ENCODE measurements at regions not wholly inside any gene's neighbourhood (a gene's known extent, or its start where the extent isn't known, plus 50 kb on each side); places are given as distances from the start of the nearest gene placed in this dataset.
"Not testable (repeated sequence)": the region's sequence is repeated elsewhere in the genome, so short reads cannot be mapped to it uniquely, and the experiment has no call there.

DNA sequence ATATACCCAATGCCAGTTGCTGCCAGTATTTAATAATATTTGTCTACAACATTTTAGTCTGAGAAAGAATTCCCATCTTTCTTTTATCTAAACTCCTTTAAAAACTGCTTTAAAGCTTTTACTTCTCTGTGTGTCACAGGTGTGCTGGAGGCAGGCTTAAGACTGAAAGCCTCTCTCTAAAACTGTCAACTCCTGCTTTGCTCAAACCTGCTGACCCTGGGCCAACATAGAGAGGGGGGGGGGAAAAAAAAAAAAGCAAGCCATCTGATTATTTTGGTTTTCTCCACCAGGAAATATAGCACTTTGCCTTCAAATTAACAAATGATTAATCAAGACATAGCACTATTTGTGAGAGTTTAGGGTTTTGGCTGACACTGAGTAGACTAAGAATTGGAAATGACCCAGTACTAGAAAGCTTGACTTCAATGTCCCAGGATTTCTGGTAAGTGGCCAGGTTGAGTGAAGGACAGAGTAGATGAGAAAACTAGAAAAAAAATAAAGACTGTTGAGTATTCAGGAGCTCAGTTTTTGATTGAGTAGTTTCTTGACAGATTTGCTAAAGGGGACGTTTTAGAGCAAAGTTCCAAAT, 357.0 kb upstream of the FLRT2 start:
- Mint-ChIP-seq H3K4me3 (no peak overlapping the region), H3K4me1 (no peaks in the 10 kb centered on the region), H3K27me3 (no peaks in the 10 kb centered on the region), H3K36me3 (no peaks in the 10 kb centered on the region), H3K27ac (no peak overlapping the region), H3K9me3 (peaks cover 0 to 4% of the 10 kb centered on the region in 2 donors)
- DNase-seq: no peak
- no peak for ATAC-seq (replicated peaks)

DNA sequence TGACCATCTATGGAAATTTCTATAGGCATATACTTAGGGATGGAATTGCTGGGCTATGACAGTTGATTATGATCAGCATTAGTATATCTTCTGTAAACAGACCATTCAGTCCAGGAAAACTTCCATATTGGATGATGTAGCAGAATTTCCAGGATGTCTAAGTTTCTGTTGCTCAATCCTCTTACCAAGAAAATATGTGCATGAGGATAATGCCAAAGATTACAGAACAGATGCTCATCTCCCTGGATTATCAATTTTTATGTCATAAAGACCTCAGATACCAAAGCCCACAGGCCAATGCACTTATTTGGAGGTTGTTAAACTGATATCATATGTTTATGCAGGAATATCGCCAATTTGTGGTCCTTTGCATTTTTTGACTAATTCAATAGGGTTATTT, 354.4 kb upstream of the FLRT2 start:
- Mint-ChIP-seq H3K4me3 (no peak overlapping the region), H3K9me3 (peaks cover 0 to 4% of the 10 kb centered on the region in 2 donors), H3K27me3 (no peaks in the 10 kb centered on the region), H3K27ac (no peak overlapping the region), H3K36me3 (no peaks in the 10 kb centered on the region), H3K4me1 (no peaks in the 10 kb centered on the region)
- no peak for DNase-seq
- no peak for ATAC-seq (replicated peaks)

DNA sequence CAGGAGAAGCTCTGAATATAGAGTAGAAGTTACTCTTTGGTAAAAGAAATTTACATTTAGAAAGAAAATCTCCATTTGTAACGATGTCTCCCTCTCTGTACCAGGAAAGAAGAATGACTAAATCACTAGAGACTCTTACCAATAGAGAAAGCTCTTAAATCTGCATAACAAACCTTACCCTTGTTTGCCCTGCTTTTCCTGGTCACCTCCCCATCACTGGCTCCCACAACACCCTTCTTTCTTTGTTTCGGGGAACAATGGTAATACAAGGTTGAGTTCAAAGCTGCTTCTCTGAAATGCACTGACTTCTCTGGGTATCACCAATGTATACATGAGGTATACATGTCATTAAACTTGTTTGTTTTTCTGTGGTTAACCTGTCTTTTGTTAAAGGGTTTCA, 351.1 kb upstream of the FLRT2 start:
- H3K27me3 Mint-ChIP-seq: no peaks in the 10 kb centered on the region

DNA sequence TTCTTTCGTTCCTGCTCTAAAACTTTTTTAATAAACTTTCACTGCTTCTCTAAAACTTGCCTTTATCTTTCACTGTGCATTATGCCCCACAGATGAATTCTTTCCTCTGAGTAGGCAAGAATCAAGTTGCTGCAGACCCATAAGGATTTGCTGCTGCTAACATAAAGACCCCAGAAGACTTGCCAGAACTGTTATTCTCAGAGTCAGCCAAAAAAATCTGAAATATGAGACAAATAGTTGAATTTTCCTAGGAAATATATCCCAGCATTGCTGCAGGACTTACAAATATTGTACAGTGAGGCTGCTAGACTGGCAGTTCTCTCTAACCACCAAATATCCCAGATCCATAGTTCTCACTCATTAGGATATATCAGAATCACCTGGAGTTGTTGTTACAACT, 349.1 kb upstream of the FLRT2 start:
- H3K27ac Mint-ChIP-seq: no peak overlapping the region

More for the DNA sequence above, 351.1 kb upstream of the FLRT2 start:
- no peak for ATAC-seq (replicated peaks)
- no peak overlapping the region for H3K4me3 Mint-ChIP-seq
- H3K36me3 Mint-ChIP-seq: no peaks in the 10 kb centered on the region
- H3K9me3 Mint-ChIP-seq: peaks cover 0 to 3% of the 10 kb centered on the region in 2 donors
- H3K27ac Mint-ChIP-seq: no peak overlapping the region
- DNase-seq: no peak
- no peaks in the 10 kb centered on the region for H3K4me1 Mint-ChIP-seq

DNA sequence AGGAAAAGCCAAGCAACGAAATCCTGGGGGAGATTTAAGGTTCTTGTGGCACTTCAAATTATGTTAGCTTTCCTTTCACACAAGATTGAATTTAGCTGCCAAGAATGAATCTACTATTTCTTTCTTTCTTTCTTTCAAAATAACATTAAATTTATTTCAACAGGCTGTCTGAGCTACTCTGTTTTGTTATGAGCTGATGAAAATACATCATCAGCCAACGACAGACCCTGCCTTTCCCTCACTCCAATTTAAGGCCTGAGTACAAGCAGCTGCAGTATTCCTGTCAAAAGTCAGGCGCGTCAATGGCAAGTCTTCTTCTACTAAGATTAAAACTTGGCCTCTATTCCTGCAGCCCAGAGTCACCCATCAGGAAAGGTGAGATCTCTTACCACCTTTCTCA, 347.7 kb upstream of the FLRT2 start:
- Mint-ChIP-seq H3K27ac (no peak overlapping the region), H3K4me3 (no peak overlapping the region), H3K4me1 (no peaks in the 10 kb centered on the region), H3K27me3 (no peaks in the 10 kb centered on the region), H3K36me3 (no peaks in the 10 kb centered on the region), H3K9me3 (no peaks in the 10 kb centered on the region)
- DNase-seq (no peak), ATAC-seq (replicated peaks) (no peak)

More for the DNA sequence above, 349.1 kb upstream of the FLRT2 start:
- H3K4me1 Mint-ChIP-seq: no peaks in the 10 kb centered on the region
- H3K9me3 Mint-ChIP-seq: peaks cover 0 to 3% of the 10 kb centered on the region in 2 donors
- DNase-seq (no peak), ATAC-seq (replicated peaks) (no peak)
- H3K27me3 Mint-ChIP-seq: no peaks in the 10 kb centered on the region
- no peak overlapping the region for H3K4me3 Mint-ChIP-seq
- H3K36me3 Mint-ChIP-seq: no peaks in the 10 kb centered on the region

DNA sequence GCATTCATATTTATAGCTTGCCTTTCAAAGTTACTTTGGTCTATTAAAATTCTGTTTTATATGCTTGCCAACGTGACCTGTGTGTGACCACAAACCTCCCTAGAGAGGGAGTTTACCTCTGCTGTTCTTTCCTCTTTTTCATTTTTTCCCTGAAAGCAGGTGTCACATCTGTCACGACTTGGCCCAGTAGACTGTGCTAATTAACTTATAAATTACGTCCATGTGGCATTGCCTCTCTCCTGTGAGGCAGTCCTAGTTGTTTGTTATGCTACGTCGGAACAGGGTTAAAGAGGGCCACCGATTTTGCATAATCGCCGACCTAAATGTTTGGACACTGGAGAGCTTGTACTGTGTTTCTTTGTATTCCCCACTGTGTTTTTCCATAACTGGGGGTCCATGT, 343.9 kb upstream of the FLRT2 start:
- H3K9me3 Mint-ChIP-seq: peaks cover 0 to 2% of the 10 kb centered on the region in 2 donors
- no peaks in the 10 kb centered on the region for H3K4me1 Mint-ChIP-seq
- H3K27ac Mint-ChIP-seq: no peak overlapping the region
- ATAC-seq (replicated peaks) (no peak), DNase-seq (no peak)
- H3K27me3 Mint-ChIP-seq: no peaks in the 10 kb centered on the region
- no peaks in the 10 kb centered on the region for H3K36me3 Mint-ChIP-seq
- H3K4me3 Mint-ChIP-seq: no peak overlapping the region

DNA sequence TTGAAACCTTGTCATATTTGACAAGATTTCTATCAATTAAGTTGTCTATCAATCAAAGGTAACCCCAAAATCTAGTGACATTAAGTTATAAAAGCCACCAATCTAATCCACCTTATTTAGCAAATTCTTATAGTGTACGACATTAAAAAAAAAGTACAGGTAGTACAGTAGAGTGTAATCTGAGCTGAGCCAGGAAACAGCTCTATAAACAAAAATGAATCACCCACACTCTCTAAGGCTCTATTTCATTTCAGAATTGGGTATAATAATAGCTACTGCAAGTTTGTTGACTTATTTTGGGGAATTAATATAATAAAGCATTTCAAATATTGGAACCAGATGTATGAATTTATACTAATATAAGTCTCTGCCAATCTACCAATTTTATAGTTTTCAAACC, 342.4 kb upstream of the FLRT2 start:
- H3K4me1 Mint-ChIP-seq: no peaks in the 10 kb centered on the region

DNA sequence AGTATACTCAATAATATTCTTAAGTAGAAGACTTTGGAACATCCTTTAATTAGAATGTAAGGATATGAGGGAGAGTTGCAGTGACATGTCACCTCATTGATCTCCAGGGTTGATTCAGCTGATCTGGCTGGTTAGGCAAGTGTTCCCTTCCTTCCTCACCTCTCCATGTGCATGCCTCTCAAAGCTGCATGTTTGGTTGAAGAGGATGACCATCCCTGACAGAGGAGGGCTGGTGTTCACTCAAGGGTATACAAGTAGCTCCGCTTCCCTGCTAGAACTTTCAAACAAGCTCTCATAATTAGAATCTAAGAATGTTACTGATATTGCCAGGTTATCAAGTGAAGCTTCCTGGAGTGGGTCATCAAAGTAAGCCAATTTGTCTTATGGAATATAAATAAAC, 341.1 kb upstream of the FLRT2 start:
- no peaks in the 10 kb centered on the region for H3K4me1 Mint-ChIP-seq
- H3K9me3 Mint-ChIP-seq: peaks cover 3% of the 10 kb centered on the region in 2 donors
- H3K27ac Mint-ChIP-seq: no peak overlapping the region
- no peaks in the 10 kb centered on the region for H3K36me3 Mint-ChIP-seq
- no peaks in the 10 kb centered on the region for H3K27me3 Mint-ChIP-seq
- ATAC-seq (replicated peaks) (no peak), DNase-seq (no peak)
- H3K4me3 Mint-ChIP-seq: no peak overlapping the region

More for the DNA sequence above, 342.4 kb upstream of the FLRT2 start:
- no peak for ATAC-seq (replicated peaks)
- Mint-ChIP-seq H3K27me3 (no peaks in the 10 kb centered on the region), H3K4me3 (no peak overlapping the region), H3K36me3 (no peaks in the 10 kb centered on the region), H3K27ac (no peak overlapping the region), H3K9me3 (peaks cover 0 to 2% of the 10 kb centered on the region in 2 donors)
- DNase-seq: no peak

DNA sequence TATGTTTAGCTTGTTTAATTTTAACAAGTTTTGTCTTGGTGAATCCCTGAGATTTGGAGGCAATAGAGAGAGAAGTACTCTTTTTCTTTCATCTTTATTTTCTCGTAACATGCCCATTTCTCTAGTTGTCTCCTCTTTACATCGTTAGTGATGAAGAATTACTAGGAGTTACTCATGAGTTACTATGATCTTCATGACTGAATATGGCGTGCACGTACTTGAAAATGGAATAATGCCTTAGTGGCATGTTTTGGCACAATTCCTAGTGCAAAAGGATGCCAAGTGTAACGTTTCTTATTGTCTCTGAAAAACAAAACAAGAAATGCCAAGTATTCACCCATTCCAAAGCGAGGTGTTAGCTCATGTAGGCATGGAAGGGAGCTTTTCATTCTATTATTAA, 340.7 kb upstream of the FLRT2 start:
- H3K36me3 Mint-ChIP-seq, H3K4me1 Mint-ChIP-seq, H3K9me3 Mint-ChIP-seq: not testable (repeated sequence)

DNA sequence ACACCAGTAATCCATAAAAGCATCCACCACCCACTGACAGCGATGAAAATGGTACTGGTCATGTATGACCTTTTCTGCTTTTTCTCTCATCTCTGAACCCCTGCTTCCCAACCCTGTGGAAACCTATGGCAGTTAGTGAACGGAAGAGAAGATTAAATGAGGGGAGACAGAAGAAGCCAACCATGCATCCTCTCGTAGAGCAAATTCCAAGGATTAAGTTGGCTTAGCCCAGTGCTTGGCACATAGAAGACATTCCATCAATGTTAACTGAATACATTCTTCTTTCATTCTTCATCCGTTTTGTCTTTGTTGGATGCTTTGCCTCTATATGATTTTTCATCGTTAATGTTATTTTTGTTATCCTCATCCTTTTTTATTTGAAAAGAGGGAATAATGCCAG, 339.7 kb upstream of the FLRT2 start:
- Mint-ChIP-seq H3K4me3 (no peak overlapping the region), H3K9me3 (peaks cover 3% of the 10 kb centered on the region in 2 donors), H3K27me3 (no peaks in the 10 kb centered on the region), H3K4me1 (no peaks in the 10 kb centered on the region), H3K36me3 (no peaks in the 10 kb centered on the region), H3K27ac (no peak overlapping the region)
- ATAC-seq (replicated peaks) (no peak), DNase-seq (no peak)

More for the DNA sequence above, 340.7 kb upstream of the FLRT2 start:
- not testable (repeated sequence) for H3K27me3 Mint-ChIP-seq; H3K4me3 Mint-ChIP-seq; H3K27ac Mint-ChIP-seq; DNase-seq; ATAC-seq (replicated peaks)

DNA sequence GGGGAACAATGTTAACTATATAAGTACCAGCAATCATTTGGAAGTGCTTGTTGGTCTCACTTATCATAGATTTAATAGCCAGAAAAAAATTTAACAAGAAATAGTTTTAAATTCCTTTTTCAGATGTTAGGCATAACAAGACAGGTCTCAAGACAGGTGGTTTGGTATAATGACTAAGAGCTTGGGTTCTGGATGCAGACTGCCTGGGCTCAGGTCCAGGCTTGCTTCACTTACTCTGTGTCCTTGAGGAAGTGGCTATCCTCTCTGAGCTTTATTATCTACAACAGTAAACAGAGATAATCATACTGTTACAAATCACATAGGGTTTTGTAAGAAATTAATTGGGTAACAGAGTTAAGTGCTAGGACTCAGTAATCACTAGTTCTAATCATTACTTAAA, 338.0 kb upstream of the FLRT2 start:
- Mint-ChIP-seq H3K27me3 (no peaks in the 10 kb centered on the region), H3K9me3 (peaks cover 3% of the 10 kb centered on the region in 2 donors), H3K4me1 (no peaks in the 10 kb centered on the region), H3K36me3 (no peaks in the 10 kb centered on the region), H3K4me3 (no peak overlapping the region), H3K27ac (no peak overlapping the region)
- ATAC-seq (replicated peaks) (no peak), DNase-seq (no peak)

DNA sequence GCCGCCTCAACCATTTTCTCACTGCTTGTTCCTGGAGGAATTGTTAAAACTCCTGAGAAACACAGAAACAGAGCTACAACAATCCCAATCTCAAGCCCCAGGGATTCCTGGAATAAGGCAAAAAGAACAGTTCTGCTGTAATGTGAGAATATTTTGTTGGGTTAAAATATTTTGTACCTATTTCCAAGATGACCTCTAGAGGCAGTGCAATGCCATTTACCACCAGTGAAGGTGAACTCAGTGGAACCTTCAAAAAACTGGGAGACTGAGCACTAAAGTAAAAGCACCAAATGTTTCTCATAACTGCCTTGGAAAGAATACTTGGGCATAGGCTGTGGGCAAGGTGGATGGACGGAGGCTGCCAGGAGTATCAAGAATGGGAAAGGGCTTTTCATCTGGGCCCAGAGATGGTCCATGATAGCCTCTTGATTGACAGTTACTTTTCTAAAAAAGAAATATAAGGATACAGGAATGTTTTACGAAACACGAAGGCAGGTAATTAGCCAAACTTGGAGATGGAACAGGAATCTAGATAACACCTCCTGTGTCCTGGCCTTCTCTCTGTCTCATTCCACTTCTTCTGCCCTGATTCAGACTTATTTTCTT, 334.0 kb upstream of the FLRT2 start:
- Mint-ChIP-seq H3K9me3 (peaks cover 1 to 3% of the 10 kb centered on the region in 2 donors), H3K36me3 (no peaks in the 10 kb centered on the region), H3K4me3 (no peak overlapping the region), H3K27me3 (no peaks in the 10 kb centered on the region), H3K4me1 (no peaks in the 10 kb centered on the region), H3K27ac (no peak overlapping the region)
- ATAC-seq (replicated peaks) (no peak), DNase-seq (no peak)

DNA sequence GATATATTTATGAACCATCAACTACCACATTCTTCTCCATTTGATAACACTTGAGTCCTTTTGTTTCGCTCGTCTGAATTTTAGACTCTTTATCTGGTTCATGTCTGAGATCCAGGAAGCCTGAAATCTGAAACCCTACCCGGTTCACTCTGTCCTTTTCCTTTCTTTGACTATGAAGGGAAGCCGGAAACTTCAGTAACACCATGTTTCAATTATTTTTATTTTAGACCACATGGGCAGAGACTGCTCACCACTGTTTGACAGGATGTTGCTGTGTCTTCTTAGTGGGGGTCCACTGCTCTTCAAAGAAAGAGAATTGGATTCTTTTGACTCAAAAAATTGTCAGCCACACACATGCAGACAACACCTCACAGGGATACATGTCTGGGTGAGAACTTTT, 331.9 kb upstream of the FLRT2 start:
- Mint-ChIP-seq H3K27ac (no peak overlapping the region), H3K27me3 (no peaks in the 10 kb centered on the region), H3K36me3 (no peaks in the 10 kb centered on the region), H3K4me3 (no peak overlapping the region), H3K4me1 (no peaks in the 10 kb centered on the region), H3K9me3 (peaks cover 1 to 3% of the 10 kb centered on the region in 2 donors)
- DNase-seq: no peak
- no peak for ATAC-seq (replicated peaks)

DNA sequence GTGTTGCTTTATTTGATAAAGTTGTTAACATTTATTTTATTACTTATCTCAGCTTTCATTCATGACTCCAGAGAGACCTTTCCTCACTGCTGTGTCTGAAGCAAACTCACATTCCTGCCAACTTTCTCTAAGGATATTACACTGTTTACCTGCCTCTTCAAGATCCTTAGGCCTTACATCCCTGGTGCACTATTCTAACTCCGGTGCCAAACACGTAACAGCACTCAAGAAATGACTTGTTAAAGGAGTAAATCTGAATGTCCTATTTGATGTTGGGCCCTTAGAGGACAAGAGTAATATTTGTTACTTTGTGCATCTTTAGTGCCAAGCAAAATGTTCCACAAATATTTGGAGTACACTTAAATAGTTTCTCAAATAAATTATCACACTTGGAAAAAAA, 324.1 kb upstream of the FLRT2 start:
- ATAC-seq (replicated peaks) (no peak), DNase-seq (no peak)
- no peak overlapping the region for H3K27ac Mint-ChIP-seq
- H3K9me3 Mint-ChIP-seq: peaks cover 0 to 1% of the 10 kb centered on the region in 2 donors
- H3K27me3 Mint-ChIP-seq: no peaks in the 10 kb centered on the region
- no peaks in the 10 kb centered on the region for H3K36me3 Mint-ChIP-seq
- H3K4me3 Mint-ChIP-seq: no peak overlapping the region
- no peaks in the 10 kb centered on the region for H3K4me1 Mint-ChIP-seq

DNA sequence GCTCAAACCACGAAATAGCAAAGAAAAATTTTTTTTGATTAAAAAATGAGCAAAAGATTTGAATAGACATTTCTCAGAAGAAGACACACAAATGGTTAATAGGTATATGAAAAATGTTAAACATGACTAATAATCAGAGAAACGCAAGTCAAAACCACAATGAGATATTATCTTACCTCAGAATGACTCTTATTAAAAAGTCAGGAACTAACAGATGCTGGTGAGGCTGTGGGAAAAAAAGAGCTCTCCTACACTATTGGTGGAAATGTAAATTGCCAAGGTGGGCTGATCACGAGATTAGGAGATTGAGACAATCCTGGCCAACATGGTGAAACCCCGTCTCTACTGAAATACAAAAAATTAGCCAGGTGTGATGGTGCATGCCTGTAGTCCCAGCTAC, 315.5 kb upstream of the FLRT2 start:
- Mint-ChIP-seq H3K4me1 (no peaks in the 10 kb centered on the region), H3K27me3 (no peaks in the 10 kb centered on the region), H3K36me3 (no peaks in the 10 kb centered on the region), H3K9me3 (peaks cover 4 to 6% of the 10 kb centered on the region in 2 donors), H3K27ac (no peak overlapping the region), H3K4me3 (no peak overlapping the region)
- DNase-seq (no peak), ATAC-seq (replicated peaks) (no peak)

All from stimulated activated naive B cell treated with anti-CD40 and anti-IgM and Interleukin-4, amounts not matched to agents 10 μg/mL and 1 μg/mL and 100 μg/mL, for 72 hours (primary cell).